Fibroblast of lung (primary cell): ENCODE measurements at regions not wholly inside any gene's neighbourhood (a gene's known extent, or its start where the extent isn't known, plus 50 kb on each side); places are given as distances from the start of the nearest gene placed in this dataset.

Experiments
- CTCF ChIP-seq, 2 donors: IDR thresholded peaks in 1 of 2; conservative IDR thresholded peaks in 1 of 2; 1 replicate in 1 of 2; 2 replicates in 1 of 2; pipeline ENCODE4 v1.5.1; 2011 to 2012; ENCODE audit warnings: low read length in 2 of 2, control low read depth in 1 of 2, inconsistent platforms in 1 of 2, low read depth in 1 of 2, mild to moderate bottlenecking in 1 of 2
- EZH2 ChIP-seq: IDR thresholded peaks from 2 replicates; pipeline ENCODE4 v1.5.1; 2012; ENCODE audit warnings: low read length, control low read depth, mild to moderate bottlenecking; ENCODE audit errors: missing control alignments

GRCh38 chr1:79224537-79224936, 218.0 kb upstream of the ADGRL4 start:
- TF ChIP-seq CTCF (conservative IDR thresholded peaks at IDR 0.05 in 1 of 2, IDR thresholded peaks at IDR 0.05 in 1 of 2; ENCODE audit: low read depth in 1 of 2, low read length in 2 of 2): no peak
- TF ChIP-seq EZH2: no peak
